Smooth muscle cell (in vitro differentiated cells): ENCODE measurements at regions not wholly inside any gene's neighbourhood (a gene's known extent, or its start where the extent isn't known, plus 50 kb on each side); places are given as distances from the start of the nearest gene placed in this dataset.

Experiments
- DNase-seq: peaks from one replicate; lab custom pipeline; 2025; ENCODE audit not compliant: unreplicated experiment; lab: John Stamatoyannopoulos, UW
- H2AFZ ChIP-seq: fragments of 200-600 bp; sonication (generic); 2 replicates; pipeline ENCODE4 v1.6.0; 2016; ENCODE audit warnings: antibody characterized with exemption, low read depth, mild to moderate bottlenecking
- H3F3A ChIP-seq: fragments of 200-600 bp; sonication (generic); 2 replicates; pipeline ENCODE4 v1.6.0; 2017; ENCODE audit warnings: antibody characterized with exemption, low read depth
- H3K27ac ChIP-seq: fragments of 200-600 bp; sonication (generic); 2 replicates; pipeline ENCODE4 v1.5.1; 2016; ENCODE audit warnings: low read depth, mild to moderate bottlenecking
- H3K27me3 ChIP-seq: fragments of 200-600 bp; sonication (generic); 2 replicates; pipeline ENCODE4 v1.6.1; 2016; ENCODE audit warnings: low read depth, mild to moderate bottlenecking
- H3K36me3 ChIP-seq: fragments of 200-600 bp; sonication (generic); 2 replicates; pipeline ENCODE4 v1.5.1; 2016; ENCODE audit warnings: low read depth
- H3K4me1 ChIP-seq: fragments of 200-600 bp; sonication (generic); 2 replicates; pipeline ENCODE4 v1.5.1; 2016; ENCODE audit warnings: low read depth
- H3K4me2 ChIP-seq: fragments of 200-600 bp; sonication (generic); 2 replicates; pipeline ENCODE4 v1.6.0; 2016; ENCODE audit warnings: mild to moderate bottlenecking
- H3K4me3 ChIP-seq: fragments of 200-600 bp; sonication (generic); 2 replicates; pipeline ENCODE4 v1.5.1; 2016; ENCODE audit warnings: mild to moderate bottlenecking
- H3K79me2 ChIP-seq: fragments of 200-600 bp; sonication (generic); 2 replicates; pipeline ENCODE4 v1.6.0; 2016; ENCODE audit warnings: low read depth, mild to moderate bottlenecking
- H3K9ac ChIP-seq: fragments of 200-600 bp; sonication (generic); 2 replicates; pipeline ENCODE4 v1.6.0; 2016; ENCODE audit warnings: low read depth
- H3K9me3 ChIP-seq: fragments of 200-600 bp; sonication (generic); replicated peaks from 2 replicates; pipeline ENCODE4 v1.5.1; 2016; ENCODE audit warnings: low read depth
- H4K20me1 ChIP-seq: fragments of 200-600 bp; sonication (generic); 2 replicates; pipeline ENCODE4 v1.6.0; 2016; ENCODE audit warnings: low read depth
- CTCF ChIP-seq: fragments of 200-600 bp; sonication (generic); IDR thresholded peaks from 2 replicates; pipeline ENCODE4 v1.5.1; 2017; ENCODE audit warnings: borderline replicate concordance, mild to moderate bottlenecking, antibody characterized with exemption; ENCODE audit not compliant: insufficient read depth, poor library complexity, severe bottlenecking
- WGBS: methylation state at CpG from one replicate; pipeline ENCODE4 v1.1.7; 2016; ENCODE audit warnings: low lambda C conversion rate; 5-methylcytosine and 5-hydroxymethylcytosine counted together

GRCh38 chr4:156553659-156554058 is 417.9 kb downstream of the PDGFC start:
- H3K36me3 ChIP-seq: no peaks in the 10 kb centered on the region
- TF ChIP-seq CTCF: no peak
- no peaks in the 10 kb centered on the region for H3K4me1 ChIP-seq
- no peak overlapping the region for H3K9ac ChIP-seq
- H3K27me3 ChIP-seq: no peaks in the 10 kb centered on the region
- no peak overlapping the region for H2AFZ ChIP-seq
- no peak overlapping the region for H3K4me3 ChIP-seq
- H4K20me1 ChIP-seq: no peaks in the 10 kb centered on the region
- WGBS: 97% methylated on average over 1 of the region's 1 CpG
- H3F3A ChIP-seq: no peaks in the 10 kb centered on the region
- no peak overlapping the region for H3K4me2 ChIP-seq
- H3K9me3 ChIP-seq: no peaks in the 10 kb centered on the region
- H3K79me2 ChIP-seq: no peaks in the 10 kb centered on the region
- DNase-seq: no peak
- H3K27ac ChIP-seq: no peak overlapping the region

GRCh38 chr4:156547891-156548290 is 423.7 kb downstream of the PDGFC start:
- Histone ChIP-seq H3K36me3 (no peaks in the 10 kb centered on the region), H3K4me3 (no peak overlapping the region), H3K27ac (peak overlapping the region; percentile 74), H3K4me2 (peak overlapping the region; percentile 81), H4K20me1 (no peaks in the 10 kb centered on the region), H3K9me3 (no peaks in the 10 kb centered on the region), H3F3A (peaks cover 25% of the 10 kb centered on the region), H3K9ac (no peak overlapping the region), H3K79me2 (no peaks in the 10 kb centered on the region), H3K27me3 (no peaks in the 10 kb centered on the region), H3K4me1 (peaks cover 5% of the 10 kb centered on the region), H2AFZ (peak overlapping the region; percentile 21)
- no peak for DNase-seq
- TF ChIP-seq CTCF: no peak
- 53% methylated on average over 2 of the region's 2 CpGs for WGBS

- no peak for DNase-seq
- peaks cover 25% of the 10 kb centered on the region for H3F3A ChIP-seq
- no peak overlapping the region for H3K4me3 ChIP-seq
- H2AFZ ChIP-seq: peak overlapping the region; percentile 2
- H3K79me2 ChIP-seq: no peaks in the 10 kb centered on the region
- WGBS: 20% methylated on average over 2 of the region's 2 CpGs
- peaks cover 5% of the 10 kb centered on the region for H3K4me1 ChIP-seq
- H3K9me3 ChIP-seq: no peaks in the 10 kb centered on the region
- peak overlapping the region; percentile 74 for H3K27ac ChIP-seq
- no peak for TF ChIP-seq CTCF
- H3K9ac ChIP-seq: no peak overlapping the region
- no peaks in the 10 kb centered on the region for H3K27me3 ChIP-seq
- H4K20me1 ChIP-seq: no peaks in the 10 kb centered on the region
- H3K36me3 ChIP-seq: no peaks in the 10 kb centered on the region
- H3K4me2 ChIP-seq: peak overlapping the region; percentile 81
Observed at GRCh38 chr4:156547439-156547838, 424.2 kb downstream of the PDGFC start.

- peak overlapping the region; percentile 10 for H3K4me2 ChIP-seq
- no peak overlapping the region for H3K9ac ChIP-seq
- DNase-seq: no peak
- H3K79me2 ChIP-seq: no peaks in the 10 kb centered on the region
- no peaks in the 10 kb centered on the region for H3K36me3 ChIP-seq
- H3K4me3 ChIP-seq: no peak overlapping the region
- TF ChIP-seq CTCF: no peak
- peak overlapping the region; percentile 74 for H3K27ac ChIP-seq
- H3K9me3 ChIP-seq: no peaks in the 10 kb centered on the region
- peak overlapping the region; percentile 45 for H2AFZ ChIP-seq
- WGBS: 83% methylated on average over 2 of the region's 2 CpGs
- H3F3A ChIP-seq: peaks cover 25% of the 10 kb centered on the region
- no peaks in the 10 kb centered on the region for H3K27me3 ChIP-seq
- peaks cover 5% of the 10 kb centered on the region for H3K4me1 ChIP-seq
- no peaks in the 10 kb centered on the region for H4K20me1 ChIP-seq
Observed at GRCh38 chr4:156545003-156545785, 426.4 kb downstream of the PDGFC start.
